ENCODE measurements at regions not wholly inside any gene's neighbourhood (a gene's known extent, or its start where the extent isn't known, plus 50 kb on each side); places are given as distances from the start of the nearest gene placed in this dataset.

DNA sequence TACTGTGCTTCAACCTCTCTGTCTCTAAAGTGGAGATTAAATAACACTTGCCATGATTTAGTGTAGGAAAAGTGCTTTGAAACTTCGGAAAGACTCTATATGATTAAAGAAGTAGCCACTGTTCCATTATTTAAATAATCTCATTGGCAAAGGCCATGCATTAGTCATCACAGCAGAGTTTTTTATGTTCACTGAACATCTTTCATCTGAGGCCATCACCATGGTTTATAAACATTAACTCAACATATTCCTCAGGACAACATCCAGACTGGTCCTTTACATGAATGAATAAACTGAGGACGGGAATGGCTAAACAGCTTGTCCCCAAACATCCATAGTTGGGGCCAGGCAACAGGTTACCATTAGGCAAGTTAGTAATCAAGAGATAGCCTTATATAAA lies 124.6 kb upstream of the FRMD6 start:
- TF ChIP-seq, protein P1, sequence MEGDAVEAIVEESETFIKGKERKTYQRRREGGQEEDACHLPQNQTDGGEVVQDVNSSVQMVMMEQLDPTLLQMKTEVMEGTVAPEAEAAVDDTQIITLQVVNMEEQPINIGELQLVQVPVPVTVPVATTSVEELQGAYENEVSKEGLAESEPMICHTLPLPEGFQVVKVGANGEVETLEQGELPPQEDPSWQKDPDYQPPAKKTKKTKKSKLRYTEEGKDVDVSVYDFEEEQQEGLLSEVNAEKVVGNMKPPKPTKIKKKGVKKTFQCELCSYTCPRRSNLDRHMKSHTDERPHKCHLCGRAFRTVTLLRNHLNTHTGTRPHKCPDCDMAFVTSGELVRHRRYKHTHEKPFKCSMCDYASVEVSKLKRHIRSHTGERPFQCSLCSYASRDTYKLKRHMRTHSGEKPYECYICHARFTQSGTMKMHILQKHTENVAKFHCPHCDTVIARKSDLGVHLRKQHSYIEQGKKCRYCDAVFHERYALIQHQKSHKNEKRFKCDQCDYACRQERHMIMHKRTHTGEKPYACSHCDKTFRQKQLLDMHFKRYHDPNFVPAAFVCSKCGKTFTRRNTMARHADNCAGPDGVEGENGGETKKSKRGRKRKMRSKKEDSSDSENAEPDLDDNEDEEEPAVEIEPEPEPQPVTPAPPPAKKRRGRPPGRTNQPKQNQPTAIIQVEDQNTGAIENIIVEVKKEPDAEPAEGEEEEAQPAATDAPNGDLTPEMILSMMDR (IDR thresholded peaks at IDR 0.05) = no peak
- no peak overlapping the region for H3K27ac ChIP-seq
- H3K4me1 ChIP-seq (ENCODE audit: control insufficient read depth in 1 of 2, insufficient read depth in 1 of 2, low read depth in 1 of 2, low read length in 1 of 2) = no peaks in the 10 kb centered on the region
- no peak overlapping the region for H3K4me3 ChIP-seq (ENCODE audit: low read depth in 1 of 2, low read length in 1 of 2)
- H3K9me3 ChIP-seq = no peaks in the 10 kb centered on the region
- H3K27me3 ChIP-seq = peaks cover 29% of the 10 kb centered on the region
- H3K36me3 ChIP-seq = no peaks in the 10 kb centered on the region

DNA sequence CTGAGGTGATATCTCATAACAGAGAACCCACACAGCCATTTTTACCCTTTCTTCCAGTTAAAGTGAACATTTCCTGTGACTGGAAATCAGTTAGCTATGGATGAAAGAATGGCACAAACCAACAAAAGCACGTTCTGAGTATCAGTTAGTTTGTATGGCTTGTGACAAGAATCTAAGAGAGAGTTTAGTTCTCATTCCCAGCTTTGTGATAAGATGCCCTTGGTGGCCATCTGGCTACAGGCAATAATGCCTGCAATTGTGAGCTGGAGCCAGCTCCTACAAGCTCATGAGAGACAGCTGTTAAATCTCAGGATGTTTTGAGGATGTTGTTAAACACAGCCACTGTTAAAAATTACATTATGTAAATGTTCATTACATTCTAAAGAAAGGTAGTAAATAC lies 122.0 kb upstream of the FRMD6 start:
- Histone ChIP-seq H3K27me3 (peaks cover 17% of the 10 kb centered on the region), H3K4me1 (ENCODE audit: control insufficient read depth in 1 of 2, insufficient read depth in 1 of 2, low read depth in 1 of 2, low read length in 1 of 2) (no peaks in the 10 kb centered on the region), H3K27ac (no peak overlapping the region), H3K9me3 (no peaks in the 10 kb centered on the region), H3K36me3 (no peaks in the 10 kb centered on the region), H3K4me3 (ENCODE audit: low read depth in 1 of 2, low read length in 1 of 2) (no peak overlapping the region)
- TF ChIP-seq, protein P1 (IDR thresholded peaks at IDR 0.05) = no peak

DNA sequence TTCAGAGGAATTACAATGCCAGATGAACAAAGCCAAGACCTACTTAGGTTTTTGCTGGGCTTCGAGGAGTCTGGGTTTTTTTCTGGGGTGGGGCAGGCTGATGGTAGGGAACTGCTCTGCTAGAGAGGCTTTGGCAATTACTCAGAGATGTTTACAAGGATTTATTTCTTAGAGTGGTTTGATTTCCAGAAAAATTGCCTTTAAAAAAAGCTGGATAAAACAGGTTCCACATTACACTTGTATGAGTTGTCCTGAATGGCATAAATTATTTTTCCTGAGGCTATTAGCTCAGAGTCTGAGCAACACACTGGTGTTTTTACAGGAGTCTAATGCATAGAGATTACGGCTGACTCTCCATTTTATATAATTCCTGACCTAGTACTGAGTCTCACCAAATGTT lies 118.5 kb upstream of the FRMD6 start:
- TF ChIP-seq, protein P1 (IDR thresholded peaks at IDR 0.05) = no peak
- Histone ChIP-seq H3K4me1 (ENCODE audit: control insufficient read depth in 1 of 2, insufficient read depth in 1 of 2, low read depth in 1 of 2, low read length in 1 of 2) (no peaks in the 10 kb centered on the region), H3K4me3 (ENCODE audit: low read depth in 1 of 2, low read length in 1 of 2) (no peak overlapping the region), H3K27me3 (no peaks in the 10 kb centered on the region), H3K27ac (no peak overlapping the region), H3K36me3 (no peaks in the 10 kb centered on the region), H3K9me3 (no peaks in the 10 kb centered on the region)

DNA sequence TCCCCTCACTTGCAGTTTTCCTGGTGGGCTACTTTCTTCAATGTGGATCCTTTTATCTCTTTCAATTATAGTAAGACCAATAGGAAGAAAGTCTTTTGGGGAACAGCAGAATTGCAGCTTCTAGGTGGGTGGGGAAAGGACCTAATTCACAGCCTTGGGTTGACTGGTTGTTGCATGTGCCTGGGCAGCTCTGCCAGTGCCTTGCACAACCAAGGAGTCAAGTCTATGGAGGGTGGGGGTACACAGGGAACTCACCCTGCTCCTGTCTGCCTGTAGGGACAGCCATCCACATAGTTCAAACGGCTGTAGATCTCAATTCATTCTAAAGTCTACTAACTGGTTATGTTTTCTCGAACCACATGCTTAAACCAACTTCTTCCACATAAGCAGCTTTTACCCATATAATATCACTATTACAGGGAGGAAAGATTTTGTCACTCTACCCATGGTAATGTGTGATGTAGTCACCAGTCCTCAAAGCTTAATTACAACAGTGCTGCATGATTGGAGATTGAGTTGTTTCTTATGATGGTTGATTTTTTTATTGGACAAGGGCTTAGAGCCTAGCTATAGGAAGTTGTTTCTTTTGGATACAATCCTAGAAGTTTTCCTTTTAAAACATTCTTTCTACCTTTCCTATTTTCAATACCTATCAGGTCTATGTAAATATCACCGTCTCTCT lies 117.7 kb upstream of the FRMD6 start:
- no peaks in the 10 kb centered on the region for H3K27me3 ChIP-seq

DNA sequence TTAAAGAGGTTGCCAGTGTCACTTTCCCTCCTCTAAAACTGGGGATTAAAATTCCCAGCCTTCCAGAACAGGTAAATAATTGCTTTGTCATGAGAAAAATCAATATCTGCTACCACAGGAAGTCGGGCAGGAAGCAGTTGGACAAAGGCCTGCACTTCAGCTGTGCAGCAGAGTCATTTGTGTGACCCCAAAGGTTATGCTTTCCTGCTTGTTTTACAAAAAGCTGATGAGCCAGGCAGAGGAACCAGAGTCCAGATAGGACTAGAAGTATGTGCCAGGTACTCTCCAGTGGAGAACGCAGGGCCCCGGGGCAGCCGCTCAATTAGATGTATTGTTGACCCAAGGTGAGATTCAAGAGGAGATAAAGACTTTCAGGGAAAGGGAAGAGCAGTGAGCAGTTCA lies 117.1 kb upstream of the FRMD6 start:
- Histone ChIP-seq H3K9me3 (no peaks in the 10 kb centered on the region), H3K27me3 (no peaks in the 10 kb centered on the region), H3K27ac (no peak overlapping the region), H3K4me3 (ENCODE audit: low read depth in 1 of 2, low read length in 1 of 2) (no peak overlapping the region), H3K36me3 (no peaks in the 10 kb centered on the region), H3K4me1 (ENCODE audit: control insufficient read depth in 1 of 2, insufficient read depth in 1 of 2, low read depth in 1 of 2, low read length in 1 of 2) (no peaks in the 10 kb centered on the region)
- TF ChIP-seq, protein P1 (IDR thresholded peaks at IDR 0.05) = no peak

More for the DNA sequence above, 117.7 kb upstream of the FRMD6 start:
- Histone ChIP-seq H3K4me1 (ENCODE audit: control insufficient read depth in 1 of 2, insufficient read depth in 1 of 2, low read depth in 1 of 2, low read length in 1 of 2) (no peaks in the 10 kb centered on the region), H3K9me3 (no peaks in the 10 kb centered on the region), H3K4me3 (ENCODE audit: low read depth in 1 of 2, low read length in 1 of 2) (no peak overlapping the region), H3K27ac (no peak overlapping the region), H3K36me3 (no peaks in the 10 kb centered on the region)
- TF ChIP-seq, protein P1 (IDR thresholded peaks at IDR 0.05) = no peak
